Activated T-cell treated with anti-CD3 and anti-CD28 coated beads for 1 hour (primary cell): ENCODE measurements at regions not wholly inside any gene's neighbourhood (a gene's known extent, or its start where the extent isn't known, plus 50 kb on each side); places are given as distances from the start of the nearest gene placed in this dataset.
"Not testable (repeated sequence)": the region's sequence is repeated elsewhere in the genome, so short reads cannot be mapped to it uniquely, and the experiment has no call there.

ENCODE experiments used
- DNase-seq: peaks from one replicate; pipeline ENCODE4 v3.0.0-alpha.2; 2020; ENCODE audit warnings: low read depth

GRCh38 chr9:28120184-28120583 is 546.9 kb upstream of the C9orf72 start:
- DNase-seq, result no peak

- no peak for DNase-seq
These were observed 547.3 kb upstream of the C9orf72 start for GRCh38 chr9:28120626-28121025.

GRCh38 chr9:28121366-28121765 is 548.1 kb upstream of the C9orf72 start:
- DNase-seq, result no peak

- no peak for DNase-seq
These were observed 551.6 kb upstream of the C9orf72 start for GRCh38 chr9:28124917-28125316.

- no peak for DNase-seq
These were observed 553.8 kb upstream of the C9orf72 start for GRCh38 chr9:28127101-28127500.

- no peak for DNase-seq
These were observed 561.2 kb upstream of the C9orf72 start for GRCh38 chr9:28134446-28134976.

- no peak for DNase-seq
These were observed 562.3 kb upstream of the C9orf72 start for GRCh38 chr9:28135549-28135948.

- no peak for DNase-seq
These were observed 562.8 kb upstream of the C9orf72 start for GRCh38 chr9:28136113-28136512.

- not testable (repeated sequence) for DNase-seq
These were observed 574.1 kb upstream of the C9orf72 start for GRCh38 chr9:28147430-28147829.

- not testable (repeated sequence) for DNase-seq
These were observed 574.8 kb upstream of the C9orf72 start for GRCh38 chr9:28147923-28148597.

GRCh38 chr9:28149361-28150050 is 576.2 kb upstream of the C9orf72 start:
- not testable (repeated sequence) for DNase-seq

GRCh38 chr9:28155067-28155466 is 581.8 kb upstream of the C9orf72 start:
- no peak for DNase-seq

- DNase-seq, result no peak
These were observed 582.4 kb upstream of the C9orf72 start for GRCh38 chr9:28155671-28156070.

GRCh38 chr9:28158451-28158850 is 585.2 kb upstream of the C9orf72 start:
- DNase-seq, result no peak

- DNase-seq, result no peak
These were observed 590.3 kb upstream of the C9orf72 start for GRCh38 chr9:28163619-28164018.

GRCh38 chr9:28166179-28166578 is 592.9 kb upstream of the C9orf72 start:
- DNase-seq, result no peak

- DNase-seq, result no peak
These were observed 603.9 kb upstream of the C9orf72 start for GRCh38 chr9:28177142-28177541.

- DNase-seq, result no peak
These were observed 604.6 kb upstream of the C9orf72 start for GRCh38 chr9:28177925-28178324.

GRCh38 chr9:28179893-28180292 is 606.6 kb upstream of the C9orf72 start:
- DNase-seq, result no peak

- no peak for DNase-seq
These were observed 617.7 kb upstream of the C9orf72 start for GRCh38 chr9:28190981-28191380.

- no peak for DNase-seq
These were observed 624.4 kb upstream of the C9orf72 start for GRCh38 chr9:28197653-28198052.

GRCh38 chr9:28203036-28203435 is 629.8 kb upstream of the C9orf72 start:
- DNase-seq, result no peak

- no peak for DNase-seq
These were observed 633.0 kb upstream of the C9orf72 start for GRCh38 chr9:28206280-28206679.

GRCh38 chr9:28207657-28208056 is 634.4 kb upstream of the C9orf72 start:
- no peak for DNase-seq
